Liver (tissue), 8 donors: ENCODE measurements at regions not wholly inside any gene's neighbourhood (a gene's known extent, or its start where the extent isn't known, plus 50 kb on each side); places are given as distances from the start of the nearest gene placed in this dataset.

ENCODE experiments used
- DNase-seq: peaks from one replicate; pipeline ENCODE4 v3.0.0-alpha.2; 2017; ENCODE audit warnings: low spot score
- H3K27ac ChIP-seq, 2 donors: one replicate each; pipeline ENCODE4 v1.7.0; 2013; ENCODE audit warnings: inconsistent platforms in 2 of 2, low read length in 2 of 2, control low read depth in 1 of 2, low read depth in 1 of 2, mild to moderate bottlenecking in 1 of 2
- H3K27me3 ChIP-seq, 4 donors: one replicate each; pipeline versions ENCODE4 v1.6.1 to v1.7.0; 2013; ENCODE audit warnings: low read length in 3 of 4, inconsistent platforms in 1 of 4, mild to moderate bottlenecking in 1 of 4, moderate library complexity in 1 of 4; ENCODE audit not compliant: control insufficient read depth in 4 of 4, insufficient read depth in 4 of 4
- H3K36me3 ChIP-seq, 4 donors: one replicate each; pipeline versions ENCODE4 v1.6.1 to v1.7.0; 2013; ENCODE audit warnings: low read length in 3 of 4, mild to moderate bottlenecking in 3 of 4, low read depth in 1 of 4, moderate library complexity in 1 of 4; ENCODE audit not compliant: control insufficient read depth in 4 of 4, insufficient read depth in 3 of 4
- H3K4me1 ChIP-seq, 4 donors: one replicate each; pipeline versions ENCODE4 v1.6.1 to v1.7.0; 2013; ENCODE audit warnings: low read length in 3 of 4, mild to moderate bottlenecking in 3 of 4, moderate library complexity in 1 of 4; ENCODE audit not compliant: control insufficient read depth in 4 of 4, insufficient read depth in 4 of 4
- H3K4me3 ChIP-seq, 3 donors: one replicate each; pipeline versions ENCODE4 v1.6.1 to v1.7.0; 2013; ENCODE audit warnings: low read length in 3 of 3, control low read depth in 1 of 3, low read depth in 1 of 3, mild to moderate bottlenecking in 1 of 3
- H3K9ac ChIP-seq, 2 donors: one replicate each; pipeline ENCODE4 v1.7.0; 2013; ENCODE audit warnings: low read length in 2 of 2, mild to moderate bottlenecking in 2 of 2, moderate library complexity in 2 of 2, control low read depth in 1 of 2, low read depth in 1 of 2
- H3K9me3 ChIP-seq, 4 donors: one replicate each; pipeline versions ENCODE4 v1.6.1 to v1.7.0; 2013; ENCODE audit warnings: low read length in 3 of 4; ENCODE audit not compliant: control insufficient read depth in 4 of 4
- ATF3 ChIP-seq: IDR thresholded peaks from 2 replicates; pipeline ENCODE4 v1.6.1; 2016; ENCODE audit warnings: antibody characterized with exemption
- EGR1 ChIP-seq, 2 donors: IDR thresholded peaks; 2 replicates each; pipeline ENCODE4 v1.6.1; 2016 to 2018; ENCODE audit warnings: antibody characterized with exemption in 2 of 2, low read depth in 2 of 2
- FOXA1 ChIP-seq: IDR thresholded peaks from 2 replicates; pipeline ENCODE4 v1.6.1; 2016; ENCODE audit warnings: antibody characterized with exemption
- FOXA2 ChIP-seq: IDR thresholded peaks from 2 replicates; pipeline ENCODE4 v1.6.1; 2016; ENCODE audit warnings: antibody characterized with exemption
- GABPA ChIP-seq, 2 donors: IDR thresholded peaks in 1 of 2; conservative IDR thresholded peaks in 1 of 2; 2 replicates each; pipeline ENCODE4 v1.6.1; 2016; ENCODE audit warnings: antibody characterized with exemption in 2 of 2, mild to moderate bottlenecking in 1 of 2, moderate library complexity in 1 of 2
- HNF4A ChIP-seq, 2 donors: conservative IDR thresholded peaks; 2 replicates each; pipeline ENCODE4 v1.6.1; 2016; ENCODE audit warnings: antibody characterized with exemption in 2 of 2, mild to moderate bottlenecking in 2 of 2
- HNF4G ChIP-seq: IDR thresholded peaks from 2 replicates; pipeline ENCODE4 v1.6.1; 2016; ENCODE audit warnings: antibody characterized with exemption
- JUND ChIP-seq, 2 donors: IDR thresholded peaks; 2 replicates each; pipeline ENCODE4 v1.6.1; 2016; ENCODE audit warnings: antibody characterized with exemption in 2 of 2
- NR2F2 ChIP-seq: IDR thresholded peaks from 2 replicates; pipeline ENCODE4 v1.6.1; 2016; ENCODE audit warnings: antibody characterized with exemption
- RAD21 ChIP-seq, 2 donors: IDR thresholded peaks; 2 replicates each; pipeline ENCODE4 v1.6.1; 2016; ENCODE audit warnings: antibody characterized with exemption in 2 of 2, mild to moderate bottlenecking in 2 of 2
- RXRA ChIP-seq, 2 donors: IDR thresholded peaks; 2 replicates each; pipeline ENCODE4 v1.6.1; 2017 to 2018; ENCODE audit warnings: antibody characterized with exemption in 2 of 2, mild to moderate bottlenecking in 1 of 2
- SP1 ChIP-seq: IDR thresholded peaks from 2 replicates; pipeline ENCODE4 v1.6.1; 2018; ENCODE audit warnings: antibody characterized with exemption, mild to moderate bottlenecking
- TAF1 ChIP-seq: conservative IDR thresholded peaks from 2 replicates; pipeline ENCODE4 v1.6.1; 2016; ENCODE audit warnings: antibody characterized with exemption, mild to moderate bottlenecking
- YY1 ChIP-seq: IDR thresholded peaks from 2 replicates; pipeline ENCODE4 v1.6.1; 2016; ENCODE audit warnings: antibody characterized with exemption, mild to moderate bottlenecking
- WGBS: extraction: QIAGEN DNeasy Blood & Tissue Kit; methylation state at CpG from one replicate; pipeline ENCODE4 v1.1.7; 2013; 5-methylcytosine and 5-hydroxymethylcytosine counted together
- TF ChIP-seq, protein P1 (sequence below): fragments of 150-350 bp; IDR thresholded peaks from 2 replicates; pipeline ENCODE4 v1.5.1; 2017; ENCODE audit warnings: improper control_type of control experiment, low read depth, low read length; ENCODE audit not compliant: missing input control
- TF ChIP-seq, protein P2 (sequence below): IDR thresholded peaks from 2 replicates; pipeline ENCODE4 v1.6.1; 2016; ENCODE audit warnings: antibody characterized with exemption
- TF ChIP-seq, protein P3 (sequence below): IDR thresholded peaks from 2 replicates; pipeline ENCODE4 v1.6.1; 2016; ENCODE audit warnings: antibody characterized with exemption
- TF ChIP-seq, protein P4 (sequence below): IDR thresholded peaks from 2 replicates; pipeline ENCODE4 v1.6.1; 2016; ENCODE audit warnings: antibody characterized with exemption, mild to moderate bottlenecking
- donor health status: healthy.
- donor health status: healthy.
- donor health status: healthy.
- donor health status: healthy.
- donor health status: healthy.

DNA sequence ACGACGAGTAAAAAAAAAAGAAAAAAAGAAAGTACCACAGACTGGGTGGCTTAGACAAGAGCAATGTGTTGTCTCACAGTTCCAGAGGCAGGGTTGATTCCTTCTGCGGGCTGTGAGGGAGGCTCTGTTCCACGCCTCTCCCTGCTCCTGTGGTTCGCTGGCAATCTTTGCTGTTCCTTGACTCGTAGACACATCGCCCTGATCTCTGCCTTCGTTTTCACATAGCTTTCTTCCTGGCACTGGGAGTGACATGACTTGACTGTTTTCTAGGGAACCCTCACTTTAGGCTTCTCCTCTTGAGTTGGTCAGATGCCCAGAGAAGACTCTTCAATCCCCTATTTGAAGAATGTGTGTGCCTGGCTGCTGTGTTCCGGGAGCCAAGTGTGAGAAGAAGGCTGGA lies 133.6 kb downstream of the TM2D1 start:
- no peak for DNase-seq
- Histone ChIP-seq H3K36me3 (no peaks in the 10 kb centered on the region), H3K27ac (no peak overlapping the region), H3K4me1 (no peaks in the 10 kb centered on the region), H3K9ac (no peak overlapping the region), H3K4me3 (no peak overlapping the region), H3K9me3 (no peaks in the 10 kb centered on the region), H3K27me3 (no peaks in the 10 kb centered on the region)
- no peak for TF ChIP-seq SP1
- TF ChIP-seq, protein P1, sequence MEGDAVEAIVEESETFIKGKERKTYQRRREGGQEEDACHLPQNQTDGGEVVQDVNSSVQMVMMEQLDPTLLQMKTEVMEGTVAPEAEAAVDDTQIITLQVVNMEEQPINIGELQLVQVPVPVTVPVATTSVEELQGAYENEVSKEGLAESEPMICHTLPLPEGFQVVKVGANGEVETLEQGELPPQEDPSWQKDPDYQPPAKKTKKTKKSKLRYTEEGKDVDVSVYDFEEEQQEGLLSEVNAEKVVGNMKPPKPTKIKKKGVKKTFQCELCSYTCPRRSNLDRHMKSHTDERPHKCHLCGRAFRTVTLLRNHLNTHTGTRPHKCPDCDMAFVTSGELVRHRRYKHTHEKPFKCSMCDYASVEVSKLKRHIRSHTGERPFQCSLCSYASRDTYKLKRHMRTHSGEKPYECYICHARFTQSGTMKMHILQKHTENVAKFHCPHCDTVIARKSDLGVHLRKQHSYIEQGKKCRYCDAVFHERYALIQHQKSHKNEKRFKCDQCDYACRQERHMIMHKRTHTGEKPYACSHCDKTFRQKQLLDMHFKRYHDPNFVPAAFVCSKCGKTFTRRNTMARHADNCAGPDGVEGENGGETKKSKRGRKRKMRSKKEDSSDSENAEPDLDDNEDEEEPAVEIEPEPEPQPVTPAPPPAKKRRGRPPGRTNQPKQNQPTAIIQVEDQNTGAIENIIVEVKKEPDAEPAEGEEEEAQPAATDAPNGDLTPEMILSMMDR: no peak
- TF ChIP-seq FOXA1: no peak
- TF ChIP-seq NR2F2: no peak
- TF ChIP-seq ATF3: no peak
- no peak for TF ChIP-seq GABPA (IDR thresholded peaks at IDR 0.05 in 1 of 2, conservative IDR thresholded peaks at IDR 0.05 in 1 of 2)
- TF ChIP-seq HNF4G: no peak
- TF ChIP-seq JUND (IDR thresholded peaks at IDR 0.05): no peak
- no peak for TF ChIP-seq YY1
- TF ChIP-seq TAF1: no peak
- TF ChIP-seq, protein P2, sequence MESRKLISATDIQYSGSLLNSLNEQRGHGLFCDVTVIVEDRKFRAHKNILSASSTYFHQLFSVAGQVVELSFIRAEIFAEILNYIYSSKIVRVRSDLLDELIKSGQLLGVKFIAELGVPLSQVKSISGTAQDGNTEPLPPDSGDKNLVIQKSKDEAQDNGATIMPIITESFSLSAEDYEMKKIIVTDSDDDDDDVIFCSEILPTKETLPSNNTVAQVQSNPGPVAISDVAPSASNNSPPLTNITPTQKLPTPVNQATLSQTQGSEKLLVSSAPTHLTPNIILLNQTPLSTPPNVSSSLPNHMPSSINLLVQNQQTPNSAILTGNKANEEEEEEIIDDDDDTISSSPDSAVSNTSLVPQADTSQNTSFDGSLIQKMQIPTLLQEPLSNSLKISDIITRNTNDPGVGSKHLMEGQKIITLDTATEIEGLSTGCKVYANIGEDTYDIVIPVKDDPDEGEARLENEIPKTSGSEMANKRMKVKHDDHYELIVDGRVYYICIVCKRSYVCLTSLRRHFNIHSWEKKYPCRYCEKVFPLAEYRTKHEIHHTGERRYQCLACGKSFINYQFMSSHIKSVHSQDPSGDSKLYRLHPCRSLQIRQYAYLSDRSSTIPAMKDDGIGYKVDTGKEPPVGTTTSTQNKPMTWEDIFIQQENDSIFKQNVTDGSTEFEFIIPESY: no peak
- no peak for TF ChIP-seq RAD21 (IDR thresholded peaks at IDR 0.05)
- TF ChIP-seq, protein P3, sequence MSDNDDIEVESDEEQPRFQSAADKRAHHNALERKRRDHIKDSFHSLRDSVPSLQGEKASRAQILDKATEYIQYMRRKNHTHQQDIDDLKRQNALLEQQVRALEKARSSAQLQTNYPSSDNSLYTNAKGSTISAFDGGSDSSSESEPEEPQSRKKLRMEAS: no peak
- TF ChIP-seq FOXA2: no peak
- TF ChIP-seq, protein P4, sequence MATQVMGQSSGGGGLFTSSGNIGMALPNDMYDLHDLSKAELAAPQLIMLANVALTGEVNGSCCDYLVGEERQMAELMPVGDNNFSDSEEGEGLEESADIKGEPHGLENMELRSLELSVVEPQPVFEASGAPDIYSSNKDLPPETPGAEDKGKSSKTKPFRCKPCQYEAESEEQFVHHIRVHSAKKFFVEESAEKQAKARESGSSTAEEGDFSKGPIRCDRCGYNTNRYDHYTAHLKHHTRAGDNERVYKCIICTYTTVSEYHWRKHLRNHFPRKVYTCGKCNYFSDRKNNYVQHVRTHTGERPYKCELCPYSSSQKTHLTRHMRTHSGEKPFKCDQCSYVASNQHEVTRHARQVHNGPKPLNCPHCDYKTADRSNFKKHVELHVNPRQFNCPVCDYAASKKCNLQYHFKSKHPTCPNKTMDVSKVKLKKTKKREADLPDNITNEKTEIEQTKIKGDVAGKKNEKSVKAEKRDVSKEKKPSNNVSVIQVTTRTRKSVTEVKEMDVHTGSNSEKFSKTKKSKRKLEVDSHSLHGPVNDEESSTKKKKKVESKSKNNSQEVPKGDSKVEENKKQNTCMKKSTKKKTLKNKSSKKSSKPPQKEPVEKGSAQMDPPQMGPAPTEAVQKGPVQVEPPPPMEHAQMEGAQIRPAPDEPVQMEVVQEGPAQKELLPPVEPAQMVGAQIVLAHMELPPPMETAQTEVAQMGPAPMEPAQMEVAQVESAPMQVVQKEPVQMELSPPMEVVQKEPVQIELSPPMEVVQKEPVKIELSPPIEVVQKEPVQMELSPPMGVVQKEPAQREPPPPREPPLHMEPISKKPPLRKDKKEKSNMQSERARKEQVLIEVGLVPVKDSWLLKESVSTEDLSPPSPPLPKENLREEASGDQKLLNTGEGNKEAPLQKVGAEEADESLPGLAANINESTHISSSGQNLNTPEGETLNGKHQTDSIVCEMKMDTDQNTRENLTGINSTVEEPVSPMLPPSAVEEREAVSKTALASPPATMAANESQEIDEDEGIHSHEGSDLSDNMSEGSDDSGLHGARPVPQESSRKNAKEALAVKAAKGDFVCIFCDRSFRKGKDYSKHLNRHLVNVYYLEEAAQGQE: no peak
- no peak for TF ChIP-seq HNF4A (conservative IDR thresholded peaks at IDR 0.05)
- no peak for TF ChIP-seq RXRA (IDR thresholded peaks at IDR 0.05)
- no peak for TF ChIP-seq EGR1 (IDR thresholded peaks at IDR 0.05; ENCODE audit: low read depth in 2 of 2)
- WGBS: 85% methylated on average over 9 of the region's 9 CpGs
